Mesothelial cell of epicardium (in vitro differentiated cells): ENCODE measurements at regions not wholly inside any gene's neighbourhood (a gene's known extent, or its start where the extent isn't known, plus 50 kb on each side); places are given as distances from the start of the nearest gene placed in this dataset.

ENCODE experiments used
- DNase-seq, 2 experiments: peaks; one replicate each; pipeline ENCODE4 v3.0.0; 2021; ENCODE audit warnings: low spot score in 2 of 2; ENCODE audit not compliant: unreplicated experiment in 2 of 2
- H3K27ac Mint-ChIP-seq: 2 replicates; pipeline ENCODE4 v1.8.0; 2021; ENCODE audit warnings: mixed read lengths
- H3K27me3 Mint-ChIP-seq: 2 replicates; pipeline ENCODE4 v1.8.0; 2021; ENCODE audit warnings: low read depth, mixed read lengths
- H3K36me3 Mint-ChIP-seq: 2 replicates; pipeline ENCODE4 v1.8.0; 2021; ENCODE audit warnings: mixed read lengths
- H3K4me1 Mint-ChIP-seq: 2 replicates; pipeline ENCODE4 v1.8.0; 2021; ENCODE audit warnings: mixed read lengths
- H3K4me3 Mint-ChIP-seq: 2 replicates; pipeline ENCODE4 v1.8.0; 2021; ENCODE audit warnings: mild to moderate bottlenecking, moderate library complexity, mixed read lengths
- H3K9me3 Mint-ChIP-seq: 2 replicates; pipeline ENCODE4 v1.8.0; 2021; ENCODE audit warnings: mixed read lengths
- TF ChIP-seq, protein P1 (sequence below): fragments of 200-600 bp; sonication (generic); IDR thresholded peaks from one replicate; pipeline ENCODE4 v1.5.0; 2021; ENCODE audit warnings: antibody characterized with exemption; ENCODE audit not compliant: unreplicated experiment

DNA sequence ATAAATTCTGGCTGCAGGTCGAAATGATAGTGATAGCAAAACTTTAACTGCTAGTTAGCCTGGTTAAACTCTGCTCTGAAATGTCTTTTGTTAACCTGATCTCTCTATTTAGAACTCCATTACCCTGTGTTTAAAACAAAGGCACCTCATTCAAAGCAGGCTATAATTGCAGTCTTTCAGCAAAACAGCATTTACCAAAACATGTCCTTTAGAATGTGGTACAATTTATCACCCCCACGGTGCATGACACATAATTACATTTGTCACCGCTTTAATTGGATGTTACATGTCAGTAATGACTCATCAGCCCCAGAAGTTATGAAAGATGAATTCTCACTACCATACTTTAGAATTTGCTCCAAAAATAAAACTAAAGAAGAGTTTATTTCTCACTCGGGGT, 295.4 kb downstream of the TOX3 start:
- DNase-seq = no peak
- H3K4me3 Mint-ChIP-seq = no peak overlapping the region
- H3K27ac Mint-ChIP-seq = no peak overlapping the region

DNA sequence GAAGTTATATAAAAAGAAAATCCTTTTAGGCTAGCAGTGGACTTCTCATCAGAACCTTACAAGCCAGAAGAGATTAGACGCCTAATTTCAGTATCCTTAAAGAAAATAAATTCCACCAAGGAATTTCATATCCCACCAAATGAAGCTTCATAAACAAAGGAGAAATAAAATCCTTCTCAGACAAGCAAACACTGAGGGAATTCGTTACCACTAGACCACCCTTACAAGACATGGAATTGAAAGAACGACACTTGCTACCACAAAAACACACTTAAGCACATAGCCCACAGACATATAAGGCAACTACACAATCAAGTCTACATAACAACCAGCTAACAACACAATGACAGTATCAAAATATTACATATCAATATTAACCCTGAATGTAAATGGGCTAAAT, 299.2 kb downstream of the TOX3 start:
- no peaks in the 10 kb centered on the region for H3K36me3 Mint-ChIP-seq
- H3K27me3 Mint-ChIP-seq = peaks cover 2% of the 10 kb centered on the region
- TF ChIP-seq, protein P1, sequence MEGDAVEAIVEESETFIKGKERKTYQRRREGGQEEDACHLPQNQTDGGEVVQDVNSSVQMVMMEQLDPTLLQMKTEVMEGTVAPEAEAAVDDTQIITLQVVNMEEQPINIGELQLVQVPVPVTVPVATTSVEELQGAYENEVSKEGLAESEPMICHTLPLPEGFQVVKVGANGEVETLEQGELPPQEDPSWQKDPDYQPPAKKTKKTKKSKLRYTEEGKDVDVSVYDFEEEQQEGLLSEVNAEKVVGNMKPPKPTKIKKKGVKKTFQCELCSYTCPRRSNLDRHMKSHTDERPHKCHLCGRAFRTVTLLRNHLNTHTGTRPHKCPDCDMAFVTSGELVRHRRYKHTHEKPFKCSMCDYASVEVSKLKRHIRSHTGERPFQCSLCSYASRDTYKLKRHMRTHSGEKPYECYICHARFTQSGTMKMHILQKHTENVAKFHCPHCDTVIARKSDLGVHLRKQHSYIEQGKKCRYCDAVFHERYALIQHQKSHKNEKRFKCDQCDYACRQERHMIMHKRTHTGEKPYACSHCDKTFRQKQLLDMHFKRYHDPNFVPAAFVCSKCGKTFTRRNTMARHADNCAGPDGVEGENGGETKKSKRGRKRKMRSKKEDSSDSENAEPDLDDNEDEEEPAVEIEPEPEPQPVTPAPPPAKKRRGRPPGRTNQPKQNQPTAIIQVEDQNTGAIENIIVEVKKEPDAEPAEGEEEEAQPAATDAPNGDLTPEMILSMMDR = no peak
- no peak overlapping the region for H3K4me3 Mint-ChIP-seq
- peaks cover 16% of the 10 kb centered on the region for H3K4me1 Mint-ChIP-seq
- peaks cover 23% of the 10 kb centered on the region for H3K9me3 Mint-ChIP-seq
- no peak for DNase-seq
- H3K27ac Mint-ChIP-seq = no peak overlapping the region

More for the DNA sequence above, 295.4 kb downstream of the TOX3 start:
- Mint-ChIP-seq H3K9me3 (peaks cover 19% of the 10 kb centered on the region), H3K27me3 (peaks cover 15% of the 10 kb centered on the region), H3K4me1 (peaks cover 23% of the 10 kb centered on the region), H3K36me3 (no peaks in the 10 kb centered on the region)
- TF ChIP-seq, protein P1 = no peak

DNA sequence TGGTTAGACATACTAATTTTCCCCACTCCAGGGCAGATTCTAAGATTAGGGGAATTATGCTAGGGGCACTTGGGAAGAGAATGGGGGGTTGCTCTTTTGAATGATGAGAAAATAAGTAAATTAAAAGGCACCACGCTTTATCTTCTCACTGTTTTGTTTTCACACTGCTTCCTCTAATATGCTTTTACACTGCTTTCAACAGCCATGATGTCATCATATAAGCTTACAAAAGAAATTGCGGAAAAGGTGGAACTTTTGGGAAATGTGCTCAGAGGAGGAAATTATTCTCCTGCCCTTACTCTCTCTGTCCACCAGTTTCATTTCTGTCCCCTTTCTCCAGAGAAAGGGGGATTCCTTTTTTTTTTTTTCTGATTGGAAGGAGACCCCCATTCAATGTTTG, 308.2 kb downstream of the TOX3 start:
- TF ChIP-seq, protein P1 = no peak

DNA sequence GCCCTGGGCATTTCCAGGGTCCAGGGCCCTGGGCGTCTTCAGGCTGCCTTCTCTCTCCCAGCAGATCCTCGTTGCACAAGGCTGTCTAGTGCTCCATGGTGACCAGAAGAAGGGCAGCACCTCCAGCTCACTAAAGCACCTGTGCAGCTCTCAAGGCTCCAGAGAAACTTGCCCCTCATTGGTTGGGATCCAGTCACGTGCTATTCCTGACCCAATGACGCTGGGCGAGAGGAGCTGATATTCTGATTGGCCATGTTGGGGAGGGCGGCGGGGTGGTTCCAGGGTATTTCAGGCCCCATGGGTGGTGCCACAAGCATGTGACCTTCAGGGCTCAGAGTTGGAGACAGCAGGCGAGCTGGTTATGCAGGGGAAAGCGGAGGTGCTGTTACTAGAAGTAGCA, 309.1 kb downstream of the TOX3 start:
- H3K4me1 Mint-ChIP-seq = no peaks in the 10 kb centered on the region

More for the DNA sequence above, 308.2 kb downstream of the TOX3 start:
- Mint-ChIP-seq H3K27ac (no peak overlapping the region), H3K27me3 (peaks cover 15% of the 10 kb centered on the region), H3K36me3 (no peaks in the 10 kb centered on the region), H3K4me3 (no peak overlapping the region), H3K9me3 (peaks cover 1% of the 10 kb centered on the region), H3K4me1 (no peaks in the 10 kb centered on the region)
- DNase-seq = no peak

DNA sequence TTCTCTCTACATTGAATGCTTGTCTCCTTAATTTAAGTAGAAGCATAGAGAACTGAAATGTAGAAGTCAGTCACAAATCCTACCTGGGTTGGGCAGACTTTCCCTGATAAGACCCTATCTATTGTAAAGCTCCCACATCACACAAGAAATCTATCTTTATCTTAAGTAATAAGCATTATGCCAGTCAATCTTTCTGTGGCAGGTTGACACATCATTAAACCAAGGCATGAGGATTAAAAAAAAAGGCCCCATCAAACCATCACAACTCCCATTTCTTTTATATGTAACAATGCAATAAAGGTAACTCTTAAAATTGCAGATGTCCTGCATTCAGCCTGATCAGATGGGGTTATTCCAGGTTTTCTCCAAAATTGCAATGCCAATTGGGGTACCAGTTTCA, 311.8 kb downstream of the TOX3 start:
- Mint-ChIP-seq H3K27me3 (peaks cover 11% of the 10 kb centered on the region), H3K9me3 (peaks cover 4% of the 10 kb centered on the region), H3K4me3 (no peak overlapping the region), H3K36me3 (no peaks in the 10 kb centered on the region), H3K27ac (no peak overlapping the region), H3K4me1 (no peaks in the 10 kb centered on the region)
- DNase-seq = no peak
- TF ChIP-seq, protein P1 = no peak

More for the DNA sequence above, 309.1 kb downstream of the TOX3 start:
- Mint-ChIP-seq H3K9me3 (no peaks in the 10 kb centered on the region), H3K36me3 (no peaks in the 10 kb centered on the region), H3K27ac (no peak overlapping the region), H3K4me3 (no peak overlapping the region), H3K27me3 (peaks cover 15% of the 10 kb centered on the region)
- TF ChIP-seq, protein P1 = no peak
- no peak for DNase-seq

DNA sequence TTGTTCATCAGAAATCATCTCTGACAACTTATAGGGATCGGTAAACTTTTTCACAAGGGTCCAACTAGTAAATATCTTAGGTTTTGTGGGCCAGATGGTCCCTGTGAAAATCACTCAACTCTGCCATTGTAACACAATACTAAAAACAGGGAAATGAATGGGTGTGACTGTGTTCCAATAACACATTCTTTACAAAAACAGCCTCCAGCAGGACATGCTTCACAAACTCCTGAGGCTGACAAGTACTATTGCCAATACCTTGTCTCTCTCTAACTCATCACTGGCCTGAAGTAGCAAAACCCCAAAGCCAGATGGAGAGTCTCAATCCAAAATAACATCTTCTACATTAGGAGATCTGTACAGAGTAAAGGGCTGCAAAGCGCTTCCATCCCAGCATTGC, 312.3 kb downstream of the TOX3 start:
- Mint-ChIP-seq H3K27ac (no peak overlapping the region), H3K36me3 (no peaks in the 10 kb centered on the region), H3K4me1 (no peaks in the 10 kb centered on the region), H3K27me3 (peaks cover 11% of the 10 kb centered on the region), H3K9me3 (peaks cover 7% of the 10 kb centered on the region), H3K4me3 (no peak overlapping the region)
- DNase-seq = no peak
- TF ChIP-seq, protein P1 = no peak
